ENCODE measurements at regions not wholly inside any gene's neighbourhood (a gene's known extent, or its start where the extent isn't known, plus 50 kb on each side); places are given as distances from the start of the nearest gene placed in this dataset.

- intact Hi-C loops (cut with micrococcal nuclease): no loop called here
- peak; percentile 35 for DNase-seq (ENCODE audit: unreplicated experiment)
- no peak overlapping the region for H3K27ac Mint-ChIP-seq (ENCODE audit: low read depth, unreplicated experiment)
- no peaks in the 10 kb centered on the region for H3K27me3 Mint-ChIP-seq (ENCODE audit: insufficient read depth, unreplicated experiment)
- no peak overlapping the region for H3K4me3 Mint-ChIP-seq (ENCODE audit: unreplicated experiment)
- H3K36me3 Mint-ChIP-seq (ENCODE audit: insufficient read depth, unreplicated experiment): no peaks in the 10 kb centered on the region
- H3K4me1 Mint-ChIP-seq (ENCODE audit: insufficient read depth, unreplicated experiment): no peaks in the 10 kb centered on the region
- TF ChIP-seq, protein P1, sequence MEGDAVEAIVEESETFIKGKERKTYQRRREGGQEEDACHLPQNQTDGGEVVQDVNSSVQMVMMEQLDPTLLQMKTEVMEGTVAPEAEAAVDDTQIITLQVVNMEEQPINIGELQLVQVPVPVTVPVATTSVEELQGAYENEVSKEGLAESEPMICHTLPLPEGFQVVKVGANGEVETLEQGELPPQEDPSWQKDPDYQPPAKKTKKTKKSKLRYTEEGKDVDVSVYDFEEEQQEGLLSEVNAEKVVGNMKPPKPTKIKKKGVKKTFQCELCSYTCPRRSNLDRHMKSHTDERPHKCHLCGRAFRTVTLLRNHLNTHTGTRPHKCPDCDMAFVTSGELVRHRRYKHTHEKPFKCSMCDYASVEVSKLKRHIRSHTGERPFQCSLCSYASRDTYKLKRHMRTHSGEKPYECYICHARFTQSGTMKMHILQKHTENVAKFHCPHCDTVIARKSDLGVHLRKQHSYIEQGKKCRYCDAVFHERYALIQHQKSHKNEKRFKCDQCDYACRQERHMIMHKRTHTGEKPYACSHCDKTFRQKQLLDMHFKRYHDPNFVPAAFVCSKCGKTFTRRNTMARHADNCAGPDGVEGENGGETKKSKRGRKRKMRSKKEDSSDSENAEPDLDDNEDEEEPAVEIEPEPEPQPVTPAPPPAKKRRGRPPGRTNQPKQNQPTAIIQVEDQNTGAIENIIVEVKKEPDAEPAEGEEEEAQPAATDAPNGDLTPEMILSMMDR (IDR thresholded peaks at IDR 0.05; ENCODE audit: unreplicated experiment): no peak
- ChIA-PET CTCF (no interaction called here), POLR2A (interaction anchor here (0.8 to 1.7 kb wide), 2 partner anchors 10 to 97 kb away, joined by 3 to 5 read pairs; no protein-coding TSS in a partner anchor)
- no peaks in the 10 kb centered on the region for H3K9me3 Mint-ChIP-seq (ENCODE audit: unreplicated experiment)
- no TSS peak for BruUV-seq (replicated peaks)
Measured at GRCh38 chr21:15390049-15390448, 325.2 kb upstream of the NRIP1 start.

DNA sequence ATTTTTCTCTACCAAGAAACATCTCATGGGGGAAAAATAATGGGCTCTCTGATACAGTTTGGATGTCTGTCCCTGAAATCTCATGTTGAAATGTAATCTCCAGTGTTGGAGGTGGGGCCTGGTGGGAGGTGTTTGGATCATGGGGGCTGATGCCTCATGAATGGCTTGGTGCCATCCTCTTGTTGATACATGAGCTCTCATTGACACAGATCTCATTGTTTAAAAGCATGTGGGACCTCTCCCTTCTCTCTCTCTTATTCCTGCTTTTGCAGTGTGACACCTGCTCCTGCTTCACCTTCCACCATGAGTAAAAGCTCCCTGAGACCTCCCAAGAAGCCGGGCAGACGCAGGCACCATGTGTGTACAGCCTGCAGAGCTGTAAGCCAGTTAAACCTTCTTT, 332.5 kb upstream of the NRIP1 start:
- BruUV-seq (replicated peaks): no TSS peak
- TF ChIP-seq, protein P1 (IDR thresholded peaks at IDR 0.05; ENCODE audit: unreplicated experiment): no peak
- ChIA-PET POLR2A (no interaction called here), CTCF (interaction anchor here (0.7 to 1.5 kb wide), 2 partner anchors 11 to 471 kb away, joined by 3 to 5 read pairs; no protein-coding TSS in a partner anchor)
- Mint-ChIP-seq H3K36me3 (ENCODE audit: insufficient read depth, unreplicated experiment) (no peaks in the 10 kb centered on the region), H3K4me1 (ENCODE audit: insufficient read depth, unreplicated experiment) (no peaks in the 10 kb centered on the region), H3K4me3 (ENCODE audit: unreplicated experiment) (no peak overlapping the region), H3K9me3 (ENCODE audit: unreplicated experiment) (no peaks in the 10 kb centered on the region), H3K27me3 (ENCODE audit: insufficient read depth, unreplicated experiment) (no peaks in the 10 kb centered on the region), H3K27ac (ENCODE audit: low read depth, unreplicated experiment) (no peak overlapping the region)
- DNase-seq (ENCODE audit: unreplicated experiment): no peak
- intact Hi-C loops (cut with micrococcal nuclease): no loop called here

- TF ChIP-seq, protein P1 (IDR thresholded peaks at IDR 0.05; ENCODE audit: unreplicated experiment): no peak
- Mint-ChIP-seq H3K9me3 (ENCODE audit: unreplicated experiment) (no peaks in the 10 kb centered on the region), H3K4me3 (ENCODE audit: unreplicated experiment) (no peak overlapping the region), H3K4me1 (ENCODE audit: insufficient read depth, unreplicated experiment) (no peaks in the 10 kb centered on the region), H3K36me3 (ENCODE audit: insufficient read depth, unreplicated experiment) (no peaks in the 10 kb centered on the region), H3K27me3 (ENCODE audit: insufficient read depth, unreplicated experiment) (no peaks in the 10 kb centered on the region), H3K27ac (ENCODE audit: low read depth, unreplicated experiment) (no peak overlapping the region)
- ChIA-PET POLR2A (no interaction called here), CTCF (interaction anchor here (0.6 kb wide), 1 partner anchor 149 kb away, joined by 3 read pairs; no protein-coding TSS in a partner anchor)
- intact Hi-C loops (cut with micrococcal nuclease): no loop called here
- BruUV-seq (replicated peaks): no TSS peak
- DNase-seq (ENCODE audit: unreplicated experiment): peak; percentile 9
Measured at GRCh38 chr21:15400905-15401304, 328.9 kb upstream of the USP25 start.

DNA sequence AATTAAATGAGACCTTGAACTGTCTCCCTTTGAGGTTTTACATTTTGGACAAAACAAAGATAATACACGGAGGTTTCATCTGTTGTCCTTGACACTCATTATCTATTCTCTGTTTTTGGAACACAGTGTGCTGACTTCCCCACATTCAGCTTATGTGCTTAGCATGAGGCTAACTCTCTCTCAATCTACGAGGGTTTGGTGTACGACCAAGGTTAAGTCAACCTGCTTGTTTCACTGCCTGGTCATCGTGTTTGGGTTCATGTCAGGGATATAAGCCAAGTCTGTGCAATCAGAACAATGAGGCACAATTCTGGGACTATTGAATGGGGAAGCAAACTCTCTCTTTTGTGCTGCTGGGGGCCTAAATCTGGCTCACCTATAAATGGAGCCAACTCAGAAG, 328.5 kb upstream of the USP25 start:
- no TSS peak for BruUV-seq (replicated peaks)
- CTCF ChIA-PET: interaction anchor here (0.6 kb wide), 1 partner anchor 24 kb away, joined by 3 read pairs; no protein-coding TSS in a partner anchor
- intact Hi-C loops (cut with micrococcal nuclease): no loop called here
- Mint-ChIP-seq H3K4me1 (ENCODE audit: insufficient read depth, unreplicated experiment) (no peaks in the 10 kb centered on the region), H3K27me3 (ENCODE audit: insufficient read depth, unreplicated experiment) (no peaks in the 10 kb centered on the region), H3K27ac (ENCODE audit: low read depth, unreplicated experiment) (no peak overlapping the region), H3K9me3 (ENCODE audit: unreplicated experiment) (no peaks in the 10 kb centered on the region), H3K36me3 (ENCODE audit: insufficient read depth, unreplicated experiment) (no peaks in the 10 kb centered on the region), H3K4me3 (ENCODE audit: unreplicated experiment) (no peak overlapping the region)
- no peak for DNase-seq (ENCODE audit: unreplicated experiment)
- POLR2A ChIA-PET: interaction anchor here (0.8 kb wide), 1 partner anchor 21 kb away, joined by 4 read pairs; no protein-coding TSS in a partner anchor
- TF ChIP-seq, protein P1 (IDR thresholded peaks at IDR 0.05; ENCODE audit: unreplicated experiment): no peak

Measured in MCF 10A (cell line).